GM12892 (cell line): ENCODE measurements at regions not wholly inside any gene's neighbourhood (a gene's known extent, or its start where the extent isn't known, plus 50 kb on each side); places are given as distances from the start of the nearest gene placed in this dataset.

ENCODE experiments used
- POLR2A ChIP-seq: IDR thresholded peaks from 2 replicates; pipeline ENCODE4 v1.6.1; 2011; ENCODE audit warnings: low read depth, low read length, control low read depth
- POLR2AphosphoS5 ChIP-seq: IDR thresholded peaks from 2 replicates; pipeline ENCODE4 v1.6.1; 2011; ENCODE audit warnings: low read depth, low read length, control low read depth
- TAF1 ChIP-seq: IDR thresholded peaks from 2 replicates; pipeline ENCODE4 v1.6.1; 2011; ENCODE audit warnings: low read depth, mild to moderate bottlenecking, control low read depth, low read length, borderline replicate concordance

- TF ChIP-seq POLR2A, result no peak
- no peak for TF ChIP-seq POLR2AphosphoS5
- TF ChIP-seq TAF1, result no peak
Observed at GRCh38 chr5:171659896-171660295, 125.7 kb upstream of the SMIM23 start.
